Choroid plexus epithelial cell (primary cell): ENCODE measurements at regions not wholly inside any gene's neighbourhood (a gene's known extent, or its start where the extent isn't known, plus 50 kb on each side); places are given as distances from the start of the nearest gene placed in this dataset.

ENCODE experiments used
- DNase-seq: peaks from one replicate; pipeline ENCODE4 v3.0.0-alpha.2; 2010; ENCODE audit warnings: low read depth
- H3K4me3 ChIP-seq: 2 replicates; pipeline ENCODE4 v1.5.1; 2011; ENCODE audit warnings: low read depth, mild to moderate bottlenecking, control low read depth, low read length, moderate library complexity
- TF ChIP-seq, protein P1 (sequence below): conservative IDR thresholded peaks from 2 replicates; pipeline ENCODE4 v1.5.1; 2011; ENCODE audit warnings: low read depth, mild to moderate bottlenecking, control low read depth, inconsistent platforms, low read length, moderate library complexity

GRCh38 chr16:88289001-88289400, 93.8 kb upstream of the ZNF469 start:
- TF ChIP-seq, protein P1, sequence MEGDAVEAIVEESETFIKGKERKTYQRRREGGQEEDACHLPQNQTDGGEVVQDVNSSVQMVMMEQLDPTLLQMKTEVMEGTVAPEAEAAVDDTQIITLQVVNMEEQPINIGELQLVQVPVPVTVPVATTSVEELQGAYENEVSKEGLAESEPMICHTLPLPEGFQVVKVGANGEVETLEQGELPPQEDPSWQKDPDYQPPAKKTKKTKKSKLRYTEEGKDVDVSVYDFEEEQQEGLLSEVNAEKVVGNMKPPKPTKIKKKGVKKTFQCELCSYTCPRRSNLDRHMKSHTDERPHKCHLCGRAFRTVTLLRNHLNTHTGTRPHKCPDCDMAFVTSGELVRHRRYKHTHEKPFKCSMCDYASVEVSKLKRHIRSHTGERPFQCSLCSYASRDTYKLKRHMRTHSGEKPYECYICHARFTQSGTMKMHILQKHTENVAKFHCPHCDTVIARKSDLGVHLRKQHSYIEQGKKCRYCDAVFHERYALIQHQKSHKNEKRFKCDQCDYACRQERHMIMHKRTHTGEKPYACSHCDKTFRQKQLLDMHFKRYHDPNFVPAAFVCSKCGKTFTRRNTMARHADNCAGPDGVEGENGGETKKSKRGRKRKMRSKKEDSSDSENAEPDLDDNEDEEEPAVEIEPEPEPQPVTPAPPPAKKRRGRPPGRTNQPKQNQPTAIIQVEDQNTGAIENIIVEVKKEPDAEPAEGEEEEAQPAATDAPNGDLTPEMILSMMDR: no peak
- no peak for DNase-seq
- H3K4me3 ChIP-seq: no peak overlapping the region

GRCh38 chr16:88289561-88289960, 93.2 kb upstream of the ZNF469 start:
- TF ChIP-seq, protein P1: no peak
- no peak overlapping the region for H3K4me3 ChIP-seq
- no peak for DNase-seq

DNA sequence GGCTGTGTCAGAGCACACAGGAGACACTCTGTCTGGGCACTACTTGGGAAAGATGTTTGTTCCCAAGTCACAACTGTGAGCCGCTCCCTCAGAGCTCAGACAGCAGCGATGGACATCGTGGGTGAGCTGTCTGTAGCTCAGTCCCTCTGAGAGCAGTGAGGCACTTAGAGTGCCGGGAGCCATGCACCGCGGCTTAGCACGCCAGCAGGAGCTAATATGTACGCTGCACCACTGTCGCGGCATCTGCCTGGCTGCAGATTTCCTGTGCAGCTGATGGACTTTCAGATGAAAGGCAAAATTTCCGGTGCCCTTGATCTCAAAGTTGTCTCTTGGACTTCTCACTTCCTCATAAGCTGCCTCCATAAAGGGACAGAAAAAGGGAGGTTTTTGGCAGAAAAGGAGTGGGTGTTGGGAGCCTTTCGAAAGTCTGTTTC, 92.8 kb upstream of the ZNF469 start:
- DNase-seq: no peak
- H3K4me3 ChIP-seq: no peak overlapping the region
- TF ChIP-seq, protein P1: no peak

DNA sequence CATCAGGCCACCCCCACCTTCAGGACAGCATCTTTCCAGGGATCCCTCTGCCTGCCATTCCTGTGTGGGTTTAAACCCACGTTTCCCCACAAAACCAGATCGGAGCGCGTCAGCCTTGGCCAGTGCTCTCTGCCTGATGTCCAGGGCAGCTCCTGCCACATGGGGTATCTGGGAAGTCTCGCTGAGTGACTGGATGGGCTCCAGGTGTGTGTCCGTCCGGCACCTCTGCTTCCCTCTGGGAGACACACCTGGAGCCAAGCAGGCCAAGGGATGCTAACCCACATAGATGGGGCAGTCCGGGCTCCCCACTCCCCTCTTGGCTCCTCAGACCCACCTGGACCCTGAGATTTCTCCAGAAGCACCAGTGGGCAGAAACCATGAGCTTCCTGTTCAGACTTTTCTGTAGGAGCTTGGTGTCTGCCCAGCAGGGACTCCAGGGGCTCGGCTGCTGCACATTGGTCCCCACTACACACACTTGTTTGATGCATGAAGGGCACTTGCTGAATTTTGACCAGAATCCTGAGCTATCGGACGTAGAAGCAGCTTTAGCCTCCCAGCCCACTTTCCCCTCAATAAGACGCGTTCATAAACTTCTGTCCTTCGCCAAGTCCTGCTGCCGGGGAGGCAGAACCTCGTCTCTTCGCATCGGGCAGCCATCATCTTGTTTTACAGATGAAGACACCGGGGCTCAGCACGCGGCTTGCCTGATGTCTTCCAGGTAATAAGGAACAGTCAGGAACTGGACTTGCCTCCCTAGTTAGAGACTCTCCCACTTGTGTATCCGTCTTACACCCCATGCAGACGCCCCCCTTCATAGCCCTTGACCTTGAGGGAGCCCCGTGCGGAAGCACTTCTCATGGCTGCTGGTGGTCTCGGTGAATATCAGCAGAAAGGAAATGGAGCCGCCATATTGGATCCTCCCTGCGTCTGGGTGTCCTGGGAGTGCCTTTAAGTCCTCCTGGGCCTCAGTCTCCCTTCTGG, 91.6 kb upstream of the ZNF469 start:
- no peak for DNase-seq
- TF ChIP-seq, protein P1: no peak
- H3K4me3 ChIP-seq: no peak overlapping the region

DNA sequence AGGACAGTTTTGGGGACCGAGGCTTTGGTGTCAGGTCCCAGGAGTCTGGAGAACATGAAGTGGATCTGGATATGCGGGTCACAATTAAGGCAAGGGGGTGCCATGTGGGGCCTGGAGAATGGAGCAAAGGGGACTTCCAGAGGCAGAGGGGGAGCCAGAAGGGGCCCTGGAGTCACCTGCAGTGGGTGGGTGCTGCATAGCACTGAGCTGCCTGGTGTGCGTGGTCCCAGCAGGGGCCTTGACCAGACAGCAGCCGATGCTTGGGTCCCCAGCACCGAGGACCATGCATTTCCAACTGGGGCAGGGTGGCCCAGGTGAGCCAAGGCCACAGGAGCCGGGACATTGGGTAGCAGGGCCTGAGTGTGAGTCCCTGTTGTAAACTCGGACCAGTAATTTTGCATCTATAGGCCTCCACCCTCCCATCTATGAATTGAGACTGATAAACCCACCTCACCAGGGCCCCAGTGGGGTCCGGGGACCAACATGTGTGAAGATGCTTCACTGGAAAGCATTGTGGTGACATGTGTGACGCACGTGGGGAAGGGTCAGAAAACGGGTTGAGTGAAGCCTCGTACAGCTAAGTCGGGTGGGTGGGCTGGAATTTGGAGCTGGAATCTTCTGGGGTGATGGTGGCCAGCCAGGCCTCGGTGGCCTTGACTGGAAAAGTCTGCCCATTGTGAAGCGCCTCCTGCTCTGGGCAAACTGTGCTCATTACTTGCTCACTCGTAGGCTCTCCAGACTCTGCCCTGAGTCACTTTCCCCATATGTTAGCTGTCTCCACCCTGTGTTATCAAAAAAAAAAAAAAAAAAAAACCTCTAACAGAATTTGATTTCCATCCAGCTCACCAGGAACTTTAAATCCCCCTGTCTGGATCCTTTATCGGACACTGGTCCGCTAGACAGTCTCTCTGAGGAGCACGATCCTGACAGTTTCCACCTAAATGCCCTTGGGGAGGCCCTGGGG, 90.5 kb upstream of the ZNF469 start:
- no peak overlapping the region for H3K4me3 ChIP-seq
- TF ChIP-seq, protein P1: no peak
- no peak for DNase-seq

- TF ChIP-seq, protein P1: no peak
- DNase-seq: no peak
- H3K4me3 ChIP-seq: no peak overlapping the region
Observed at GRCh38 chr16:88293097-88293496, 89.7 kb upstream of the ZNF469 start.
